HG02852 (cell line): ENCODE measurements at regions not wholly inside any gene's neighbourhood (a gene's known extent, or its start where the extent isn't known, plus 50 kb on each side); places are given as distances from the start of the nearest gene placed in this dataset.

Experiments used
- ATAC-seq: cut with Tn5 transposase; IDR thresholded peaks from one replicate; pipeline ENCODE4 v1.9.1; 2021; ENCODE audit warnings: mild to moderate bottlenecking, moderate library complexity; ENCODE audit not compliant: unreplicated experiment

GRCh38 chr18:8499810-8500675, 109.2 kb upstream of the RAB12 start:
- ATAC-seq: no peak

GRCh38 chr18:8501044-8501443, 108.2 kb upstream of the RAB12 start:
- no peak for ATAC-seq

- ATAC-seq: no peak
These were observed 106.0 kb upstream of the RAB12 start for GRCh38 chr18:8503248-8503647.

GRCh38 chr18:8504424-8504823, 104.8 kb upstream of the RAB12 start:
- ATAC-seq: no peak

- ATAC-seq: no peak
These were observed 104.3 kb upstream of the RAB12 start for GRCh38 chr18:8504880-8505435.

DNA sequence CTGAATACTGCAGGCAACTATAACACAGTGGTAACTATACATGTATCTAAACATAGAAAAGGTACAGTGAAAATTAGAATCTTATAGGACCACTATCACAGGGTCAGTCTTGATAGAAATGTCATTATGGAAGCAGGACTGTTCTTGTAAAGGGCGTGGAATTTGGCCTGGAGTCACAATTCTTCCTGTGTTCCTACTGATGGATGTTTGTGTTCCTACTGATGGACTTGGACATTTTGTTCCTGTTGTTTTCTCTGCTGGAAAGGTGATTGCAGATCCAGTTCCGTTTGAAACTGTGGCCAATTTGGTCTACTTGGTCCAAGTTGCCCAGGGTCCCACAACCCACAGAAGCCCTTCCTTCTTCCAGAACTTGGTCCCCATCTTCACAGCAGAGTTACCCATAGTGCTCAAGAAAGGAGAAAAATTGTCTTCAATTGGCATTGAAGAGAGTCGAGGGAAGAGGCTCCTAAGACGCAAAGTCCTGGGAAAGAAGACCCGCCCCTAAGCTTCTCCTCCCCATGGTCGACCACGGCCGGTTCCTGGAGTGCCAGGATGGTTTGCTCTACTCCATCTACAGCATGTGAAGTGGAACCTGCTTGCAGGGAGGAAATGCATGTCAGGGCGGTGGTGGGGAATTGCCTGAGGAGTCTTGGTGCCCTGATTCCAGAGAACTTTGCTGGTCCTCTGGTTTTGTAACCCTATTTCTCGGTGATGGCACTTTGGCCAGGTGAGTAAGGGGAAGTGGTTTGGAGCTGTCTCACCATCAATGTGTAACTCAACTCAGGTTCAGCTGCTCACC, 102.8 kb upstream of the RAB12 start:
- no peak for ATAC-seq

- ATAC-seq: no peak
These were observed 101.9 kb upstream of the RAB12 start for GRCh38 chr18:8507361-8507760.

DNA sequence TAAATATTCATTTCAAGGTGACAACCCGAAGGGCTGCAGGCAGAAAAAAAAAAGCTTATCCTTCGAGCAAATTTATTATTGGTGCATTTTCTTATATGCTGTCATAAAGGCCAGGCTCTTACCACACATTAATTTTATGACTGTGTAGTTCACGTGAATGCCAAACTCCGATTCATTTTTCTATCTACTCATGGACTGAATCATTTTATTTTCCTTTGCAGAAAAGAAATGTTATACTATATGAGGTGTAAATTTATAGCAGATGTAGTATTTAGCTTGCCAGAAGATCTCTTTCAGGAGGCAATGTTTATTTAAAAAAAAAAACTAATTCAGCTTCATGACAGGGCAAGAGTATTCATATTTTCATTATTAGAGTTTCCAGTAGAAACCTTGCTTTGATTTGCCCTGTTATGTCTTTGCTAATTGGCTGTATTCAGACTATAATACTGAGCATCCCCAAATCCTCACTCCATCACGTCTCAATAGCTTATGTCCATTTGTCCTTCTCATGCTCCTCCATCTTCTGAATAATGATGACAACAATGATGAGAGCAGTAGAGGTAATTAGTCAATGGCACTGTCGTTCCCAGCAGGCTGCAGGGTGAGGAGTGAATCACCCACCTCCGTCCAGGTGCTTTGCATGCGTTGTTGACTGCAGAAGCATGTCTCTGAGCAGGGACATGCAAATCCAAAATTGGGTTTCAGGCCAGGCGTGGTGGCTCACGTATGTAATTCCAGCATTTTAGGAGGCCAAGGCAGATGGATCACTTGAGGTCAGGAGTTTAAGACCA, 101.1 kb upstream of the RAB12 start:
- no peak for ATAC-seq

DNA sequence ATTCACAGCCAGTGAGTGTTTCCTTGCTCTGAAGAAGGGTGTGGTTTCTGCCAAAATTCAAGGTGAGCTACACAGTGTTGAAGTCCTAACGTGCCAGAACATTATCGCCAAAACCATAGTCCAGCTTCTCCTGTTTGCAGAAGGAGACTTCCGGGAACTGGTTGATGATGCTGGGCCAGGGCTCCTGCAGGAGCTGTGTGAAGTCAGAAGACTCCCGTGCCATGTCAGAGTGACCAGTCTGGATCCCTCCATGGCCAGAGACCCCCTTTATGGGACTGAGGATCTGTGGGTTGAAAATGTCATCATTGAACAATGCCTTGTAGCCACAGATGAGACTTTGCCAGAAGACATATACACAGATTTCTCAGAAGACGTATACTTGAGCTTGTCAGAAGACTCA, 96.0 kb upstream of the RAB12 start:
- no peak for ATAC-seq

GRCh38 chr18:8514409-8514808, 94.8 kb upstream of the RAB12 start:
- ATAC-seq: no peak

DNA sequence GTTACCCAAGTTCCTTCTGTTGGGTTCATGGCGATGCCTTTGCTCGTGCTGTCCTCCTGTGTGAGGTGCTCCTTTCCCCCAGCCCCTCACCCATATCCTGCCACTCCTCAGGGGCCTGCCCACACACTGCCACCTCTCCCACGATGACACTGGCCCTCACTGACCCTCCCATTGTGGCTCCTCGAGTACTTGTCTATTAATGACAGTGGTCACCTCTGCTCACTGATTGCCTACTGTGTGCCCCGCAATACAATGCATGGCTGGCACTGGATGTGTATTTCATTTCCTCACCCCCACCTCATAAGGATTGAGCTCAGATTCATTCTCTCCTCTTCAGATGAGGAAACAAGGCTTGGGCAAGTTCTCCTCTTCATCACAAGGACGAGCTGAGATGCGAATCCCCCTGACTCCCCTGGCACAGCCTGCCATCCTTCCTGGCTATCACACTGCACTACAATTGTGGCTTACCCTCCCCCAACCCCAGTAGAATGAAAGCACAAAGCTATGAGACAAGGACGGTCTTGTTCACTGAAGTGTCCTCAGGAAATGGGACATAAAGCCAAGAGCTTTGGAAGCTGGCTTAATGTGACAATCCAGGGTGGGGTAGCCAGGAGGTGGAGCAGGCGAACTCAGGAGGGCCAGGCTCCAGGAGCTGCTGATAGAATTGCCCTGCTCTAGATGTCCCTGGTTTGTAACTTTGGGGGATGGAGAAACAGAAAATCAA, 93.9 kb upstream of the RAB12 start:
- no peak for ATAC-seq

GRCh38 chr18:8516371-8517250, 92.6 kb upstream of the RAB12 start:
- no peak for ATAC-seq

DNA sequence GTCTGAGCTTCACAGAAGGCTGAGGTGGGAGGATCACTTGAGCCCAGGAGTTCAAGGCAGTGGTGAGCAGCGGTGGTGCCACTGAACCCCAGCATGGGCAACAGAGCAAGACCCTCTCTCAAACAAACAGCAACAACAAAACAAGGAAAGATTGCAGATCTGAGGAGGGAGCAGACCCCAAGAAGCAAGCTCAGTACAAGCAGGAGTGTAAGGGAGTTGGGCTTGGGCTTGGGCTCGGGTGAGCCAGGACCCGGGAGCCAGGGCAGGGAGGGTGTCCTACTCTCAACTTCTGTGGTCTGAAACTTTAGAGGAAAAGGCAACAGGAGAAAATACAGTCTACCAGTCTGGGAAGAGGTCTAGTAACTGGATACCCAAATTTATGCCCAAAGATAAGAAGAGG, 92.0 kb upstream of the RAB12 start:
- ATAC-seq: no peak

DNA sequence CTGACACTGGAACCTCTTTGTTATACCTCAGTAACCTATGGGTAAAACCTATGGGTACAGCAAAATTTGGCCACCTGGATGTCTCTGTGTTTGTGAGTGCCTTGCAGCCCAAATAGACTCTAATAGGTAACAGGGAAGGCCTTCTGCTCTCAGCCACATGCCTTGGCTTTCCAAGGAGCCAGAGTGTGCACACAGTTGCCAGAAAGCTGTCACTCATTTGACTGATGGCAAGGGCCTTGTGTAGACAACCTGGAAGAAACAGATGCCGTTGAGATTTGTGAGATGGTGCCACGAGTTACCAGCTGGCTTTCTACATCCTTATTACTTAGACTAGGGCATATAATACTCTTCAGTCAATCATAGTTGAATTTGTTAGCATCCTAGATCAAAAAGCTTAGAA, 90.1 kb upstream of the RAB12 start:
- no peak for ATAC-seq

GRCh38 chr18:8520266-8520665, 89.0 kb upstream of the RAB12 start:
- ATAC-seq: no peak

DNA sequence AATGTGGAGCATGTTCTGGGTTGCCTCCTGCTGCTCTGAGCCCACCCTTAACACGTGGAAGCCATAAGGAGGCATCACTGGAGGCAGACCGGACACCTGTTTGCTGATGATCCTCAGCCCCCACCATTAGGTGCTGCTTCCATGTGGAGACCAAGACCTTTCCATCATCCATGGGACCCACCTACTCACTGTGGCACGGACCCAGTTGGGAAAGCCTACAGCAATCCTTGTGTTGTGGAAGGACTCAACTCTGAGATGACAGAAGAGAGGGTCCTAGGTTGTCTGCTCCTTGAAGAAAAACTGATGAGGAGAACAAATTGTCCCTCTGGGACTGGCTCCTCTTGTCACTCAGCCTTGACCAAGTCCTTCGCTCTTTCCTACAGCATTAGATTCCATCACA, 86.5 kb upstream of the RAB12 start:
- ATAC-seq: no peak

- ATAC-seq: no peak
These were observed 83.5 kb upstream of the RAB12 start for GRCh38 chr18:8525692-8526091.

DNA sequence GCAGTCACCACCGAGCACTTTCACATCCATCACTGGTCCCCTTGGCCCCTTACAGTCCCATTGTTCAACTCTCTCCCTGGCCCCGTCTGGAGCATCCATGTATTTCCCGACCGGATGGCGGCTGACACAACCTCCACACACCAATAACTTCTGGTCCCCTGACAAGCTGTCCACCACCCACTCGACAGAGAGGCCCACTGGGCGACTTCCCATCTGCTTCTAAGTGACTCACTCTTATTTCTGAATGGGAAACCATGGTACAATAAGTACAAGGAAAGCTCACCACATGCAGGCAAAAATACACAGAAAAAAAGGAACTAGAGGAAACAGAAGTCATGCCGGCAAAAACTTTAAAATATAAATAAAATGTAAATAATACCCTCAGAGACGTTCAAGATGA, 82.9 kb upstream of the RAB12 start:
- ATAC-seq: no peak

DNA sequence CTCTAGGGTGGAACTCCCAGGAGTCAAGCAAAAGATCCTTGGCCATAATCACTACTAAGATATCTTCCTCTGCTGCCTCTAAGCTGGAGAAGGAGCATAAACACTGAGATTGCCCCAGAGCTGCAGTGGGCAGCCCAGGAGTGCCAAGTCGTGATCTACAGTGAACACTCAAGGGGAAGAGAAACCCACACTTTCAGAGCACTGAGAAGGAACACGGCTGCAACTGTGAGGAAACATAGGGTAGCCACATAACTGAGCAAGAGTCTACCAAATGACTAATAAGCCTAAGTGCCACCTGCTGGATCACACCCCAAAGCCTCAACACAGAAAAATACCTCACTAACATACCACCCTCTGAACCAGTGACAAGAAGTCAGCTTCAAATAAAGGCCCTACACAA, 79.6 kb upstream of the RAB12 start:
- no peak for ATAC-seq
